HepG2 (cell line): ENCODE measurements at regions not wholly inside any gene's neighbourhood (a gene's known extent, or its start where the extent isn't known, plus 50 kb on each side); places are given as distances from the start of the nearest gene placed in this dataset.

Experiments
- HDAC2 ChIP-seq: sonication (generic); formaldehyde crosslinking; IDR thresholded peaks from 2 replicates; pipeline ENCODE4 v1.4.0; 2020; ENCODE audit warnings: missing genetic modification reagents
- JARID2 ChIP-seq: sonication (generic); formaldehyde crosslinking; IDR thresholded peaks from 2 replicates; pipeline ENCODE4 v1.8.1; 2023; ENCODE audit warnings: missing genetic modification reagents, inconsistent platforms; ENCODE audit not compliant: insufficient replicate concordance
- MZF1 ChIP-seq: sonication (generic); formaldehyde crosslinking; IDR thresholded peaks from 2 replicates; pipeline ENCODE4 v1.8.1; 2023; ENCODE audit warnings: mild to moderate bottlenecking, missing genetic modification reagents, borderline replicate concordance
- SMARCC2 ChIP-seq: fragments of 450-650 bp; IDR thresholded peaks from 2 replicates; pipeline ENCODE4 v1.6.1; 2017; ENCODE audit warnings: antibody characterized with exemption, mild to moderate bottlenecking
- ZNF124 ChIP-seq: sonication (generic); formaldehyde crosslinking; IDR thresholded peaks from 2 replicates; pipeline ENCODE4 v1.4.0; 2020; ENCODE audit warnings: missing genetic modification reagents
- ZNF558 ChIP-seq: sonication (generic); formaldehyde crosslinking; IDR thresholded peaks from 2 replicates; pipeline ENCODE4 v1.9.0; 2022; ENCODE audit warnings: mild to moderate bottlenecking, missing genetic modification reagents, borderline replicate concordance
- TF ChIP-seq, protein P1 (sequence below): sonication (generic); formaldehyde crosslinking; IDR thresholded peaks from 2 replicates; pipeline ENCODE4 v1.4.0; 2020; ENCODE audit warnings: missing genetic modification reagents, low read depth, mild to moderate bottlenecking, borderline replicate concordance
- TF ChIP-seq, protein P2 (sequence below): sonication (generic); formaldehyde crosslinking; conservative IDR thresholded peaks from 2 replicates; pipeline ENCODE4 v1.8.1; 2023; ENCODE audit warnings: missing genetic modification reagents

- TF ChIP-seq SMARCC2 (no peak), HDAC2 (CRISPR knock-in tag) (no peak), ZNF558 (no peak), JARID2 (CRISPR knock-in tag) (no peak), MZF1 (CRISPR knock-in tag) (no peak), ZNF124 (CRISPR knock-in tag) (no peak)
- TF ChIP-seq, protein P1, sequence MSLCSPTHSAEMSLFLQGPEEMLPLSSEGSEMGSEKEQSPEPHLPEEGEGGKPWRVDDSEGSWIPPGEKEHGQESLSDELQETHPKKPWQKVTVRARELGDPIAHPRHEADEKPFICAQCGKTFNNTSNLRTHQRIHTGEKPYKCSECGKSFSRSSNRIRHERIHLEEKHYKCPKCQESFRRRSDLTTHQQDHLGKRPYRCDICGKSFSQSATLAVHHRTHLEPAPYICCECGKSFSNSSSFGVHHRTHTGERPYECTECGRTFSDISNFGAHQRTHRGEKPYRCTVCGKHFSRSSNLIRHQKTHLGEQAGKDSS = no peak
- TF ChIP-seq, protein P2, sequence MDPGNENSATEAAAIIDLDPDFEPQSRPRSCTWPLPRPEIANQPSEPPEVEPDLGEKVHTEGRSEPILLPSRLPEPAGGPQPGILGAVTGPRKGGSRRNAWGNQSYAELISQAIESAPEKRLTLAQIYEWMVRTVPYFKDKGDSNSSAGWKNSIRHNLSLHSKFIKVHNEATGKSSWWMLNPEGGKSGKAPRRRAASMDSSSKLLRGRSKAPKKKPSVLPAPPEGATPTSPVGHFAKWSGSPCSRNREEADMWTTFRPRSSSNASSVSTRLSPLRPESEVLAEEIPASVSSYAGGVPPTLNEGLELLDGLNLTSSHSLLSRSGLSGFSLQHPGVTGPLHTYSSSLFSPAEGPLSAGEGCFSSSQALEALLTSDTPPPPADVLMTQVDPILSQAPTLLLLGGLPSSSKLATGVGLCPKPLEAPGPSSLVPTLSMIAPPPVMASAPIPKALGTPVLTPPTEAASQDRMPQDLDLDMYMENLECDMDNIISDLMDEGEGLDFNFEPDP (CRISPR knock-in tag) = no peak
These were observed 2082.4 kb upstream of the PIK3C3 start for GRCh38 chr18:39872651-39873050.
